ENCODE measurements at regions not wholly inside any gene's neighbourhood (a gene's known extent, or its start where the extent isn't known, plus 50 kb on each side); places are given as distances from the start of the nearest gene placed in this dataset.

DNA sequence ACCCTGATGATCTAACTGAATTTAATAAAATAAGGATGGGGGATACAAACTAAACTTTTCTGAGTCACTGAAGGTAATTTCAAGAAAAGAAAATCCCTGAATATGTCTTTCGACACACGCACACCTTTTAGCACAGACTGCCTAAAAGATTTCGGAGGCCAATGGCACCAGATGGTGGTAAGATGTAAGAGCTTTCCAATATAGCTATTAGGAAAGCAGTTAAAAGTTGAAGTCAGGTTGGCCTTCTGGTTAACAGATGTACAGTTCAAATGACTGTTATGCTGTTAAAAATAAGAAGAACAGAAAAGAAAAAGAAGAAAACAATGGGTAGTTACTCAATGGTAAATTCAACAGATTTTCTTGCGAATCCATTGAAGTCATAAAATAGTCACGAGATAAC, 80.7 kb upstream of the KRR1 start:
- TF ChIP-seq EP300 (conservative IDR thresholded peaks at IDR 0.05; ENCODE audit: poor library complexity, severe bottlenecking) (no peak), MXI1 (conservative IDR thresholded peaks at IDR 0.05; ENCODE audit: poor library complexity, severe bottlenecking) (no peak), POLR2AphosphoS5 (IDR thresholded peaks at IDR 0.05) (no peak), SMC3 (conservative IDR thresholded peaks at IDR 0.05; ENCODE audit: poor library complexity) (no peak), EZH2 (IDR thresholded peaks at IDR 0.05; ENCODE audit: borderline replicate concordance, insufficient read depth, low read length, poor library complexity, severe bottlenecking) (no peak)
- TF ChIP-seq, protein P1, sequence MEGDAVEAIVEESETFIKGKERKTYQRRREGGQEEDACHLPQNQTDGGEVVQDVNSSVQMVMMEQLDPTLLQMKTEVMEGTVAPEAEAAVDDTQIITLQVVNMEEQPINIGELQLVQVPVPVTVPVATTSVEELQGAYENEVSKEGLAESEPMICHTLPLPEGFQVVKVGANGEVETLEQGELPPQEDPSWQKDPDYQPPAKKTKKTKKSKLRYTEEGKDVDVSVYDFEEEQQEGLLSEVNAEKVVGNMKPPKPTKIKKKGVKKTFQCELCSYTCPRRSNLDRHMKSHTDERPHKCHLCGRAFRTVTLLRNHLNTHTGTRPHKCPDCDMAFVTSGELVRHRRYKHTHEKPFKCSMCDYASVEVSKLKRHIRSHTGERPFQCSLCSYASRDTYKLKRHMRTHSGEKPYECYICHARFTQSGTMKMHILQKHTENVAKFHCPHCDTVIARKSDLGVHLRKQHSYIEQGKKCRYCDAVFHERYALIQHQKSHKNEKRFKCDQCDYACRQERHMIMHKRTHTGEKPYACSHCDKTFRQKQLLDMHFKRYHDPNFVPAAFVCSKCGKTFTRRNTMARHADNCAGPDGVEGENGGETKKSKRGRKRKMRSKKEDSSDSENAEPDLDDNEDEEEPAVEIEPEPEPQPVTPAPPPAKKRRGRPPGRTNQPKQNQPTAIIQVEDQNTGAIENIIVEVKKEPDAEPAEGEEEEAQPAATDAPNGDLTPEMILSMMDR (IDR thresholded peaks at IDR 0.05; ENCODE audit: poor library complexity, severe bottlenecking), result no peak

All from neural cell (in vitro differentiated cells).